SK-N-SH (cell line): ENCODE measurements at regions not wholly inside any gene's neighbourhood (a gene's known extent, or its start where the extent isn't known, plus 50 kb on each side); places are given as distances from the start of the nearest gene placed in this dataset.

Source experiments
- CTCF ChIA-PET: fragments of 300-600, 350-600 bp; formaldehyde crosslinking; extraction: SDS; loops from one replicate; lab custom pipeline; 2021; lab: Yijun Ruan, JAX
- POLR2A ChIA-PET: fragments of 350-600 bp; sonication (Branson Sonifier 250); formaldehyde crosslinking; extraction: SDS; loops from one replicate; lab custom pipeline; 2020; ENCODE audit warnings: antibody characterized with exemption, inconsistent platforms; lab: Yijun Ruan, JAX
- DNase-seq: peaks from one replicate; pipeline ENCODE4 v3.0.0; 2012
- H2AFZ ChIP-seq: fragments of 200-600 bp; sonication (generic); 2 replicates; pipeline ENCODE4 v1.8.1; 2016; ENCODE audit warnings: antibody characterized with exemption, mild to moderate bottlenecking, low read depth
- H3F3A ChIP-seq: fragments of 200-600 bp; sonication (generic); replicated peaks from 2 replicates; pipeline ENCODE3; 2016; ENCODE audit warnings: antibody characterized with exemption, mild to moderate bottlenecking; ENCODE audit not compliant: insufficient read depth
- H3K27ac ChIP-seq, 2 experiments: fragments of 200-500 bp in 1 of 2; fragments of 200-600 bp in 1 of 2; sonication (Bioruptor generic) in 1 of 2; sonication (generic), shearing (Covaris generic) in 1 of 2; 2 replicates each; pipeline versions ENCODE4 v1.5.1 to v1.6.1; 2014 to 2016; ENCODE audit warnings: low read depth in 2 of 2, inconsistent platforms in 1 of 2, low read length in 1 of 2, mild to moderate bottlenecking in 1 of 2, mixed read lengths in 1 of 2
- H3K27me3 ChIP-seq: fragments of 200-600 bp; sonication (generic), shearing (Covaris generic); 2 replicates; pipeline ENCODE4 v1.6.1; 2016; ENCODE audit warnings: mixed run types; ENCODE audit not compliant: insufficient read depth
- H3K36me3 ChIP-seq, 2 experiments: fragments of 200-500 bp in 1 of 2; fragments of 200-600 bp in 1 of 2; sonication (Bioruptor generic) in 1 of 2; sonication (generic) in 1 of 2; replicated peaks in 1 of 2; 2 replicates each; pipeline versions ENCODE3 to v1.5.1; 2014 to 2016; ENCODE audit warnings: low read length in 1 of 2, mild to moderate bottlenecking in 1 of 2; ENCODE audit not compliant: insufficient read depth in 2 of 2, control insufficient read depth in 1 of 2
- H3K4me1 ChIP-seq, 2 experiments: fragments of 200-500 bp in 1 of 2; fragments of 200-600 bp in 1 of 2; sonication (Bioruptor generic) in 1 of 2; sonication (generic), shearing (Covaris generic) in 1 of 2; 2 replicates each; pipeline versions ENCODE4 v1.5.1 to v1.6.1; 2014 to 2016; ENCODE audit warnings: low read depth in 1 of 2, low read length in 1 of 2, mixed run types in 1 of 2; ENCODE audit not compliant: insufficient read depth in 2 of 2, control insufficient read depth in 1 of 2
- H3K4me2 ChIP-seq: fragments of 200-600 bp; sonication (generic), shearing (Covaris generic); 2 replicates; pipeline ENCODE4 v1.6.1; 2017; ENCODE audit warnings: mixed run types
- H3K4me3 ChIP-seq, 2 experiments: fragments of 200-500 bp in 1 of 2; fragments of 200-600 bp in 1 of 2; sonication (Bioruptor generic) in 1 of 2; sonication (generic), shearing (Covaris generic) in 1 of 2; 2 replicates each; pipeline versions ENCODE4 v1.5.1 to v1.8.1; 2014 to 2016; ENCODE audit warnings: low read depth in 2 of 2, inconsistent platforms in 1 of 2, low read length in 1 of 2, mild to moderate bottlenecking in 1 of 2, mixed read lengths in 1 of 2, moderate library complexity in 1 of 2
- H3K79me2 ChIP-seq: fragments of 200-600 bp; sonication (generic); 2 replicates; pipeline ENCODE4 v1.8.1; 2017; ENCODE audit warnings: mild to moderate bottlenecking; ENCODE audit not compliant: insufficient read depth
- H3K9ac ChIP-seq: fragments of 200-600 bp; sonication (generic); 2 replicates; pipeline ENCODE4 v1.6.1; 2017; ENCODE audit warnings: mixed run types
- H3K9me2 ChIP-seq: fragments of 200-600 bp; sonication (generic); 2 replicates; pipeline ENCODE4 v1.6.1; 2017; ENCODE audit warnings: mixed run types
- H3K9me3 ChIP-seq: fragments of 200-600 bp; sonication (generic); 2 replicates; pipeline ENCODE4 v1.6.1; 2017; ENCODE audit warnings: mixed run types, mild to moderate bottlenecking, moderate library complexity
- H4K20me1 ChIP-seq: fragments of 200-600 bp; sonication (generic); 2 replicates; pipeline ENCODE4 v1.6.1; 2017; ENCODE audit warnings: mild to moderate bottlenecking, mixed run types; ENCODE audit not compliant: insufficient read depth
- CHD2 ChIP-seq: fragments of 150-350 bp; IDR thresholded peaks from 2 replicates; pipeline ENCODE4 v1.6.1; 2018; ENCODE audit warnings: low read length; ENCODE audit not compliant: partially characterized antibody
- ELF1 ChIP-seq: IDR thresholded peaks from 2 replicates; pipeline ENCODE4 v1.4.0; 2012
- EP300 ChIP-seq, 2 experiments: IDR thresholded peaks; 2 replicates each; pipeline versions ENCODE4 v1.4.0 to v1.6.1; 2012; ENCODE audit warnings: borderline replicate concordance in 1 of 2, low read depth in 1 of 2, low read length in 1 of 2
- EZH2phosphoT487 ChIP-seq: fragments of 200-600 bp; sonication (generic); IDR thresholded peaks from 2 replicates; pipeline ENCODE4 v1.6.1; 2017; ENCODE audit warnings: low read depth, mixed run types, mild to moderate bottlenecking, antibody characterized with exemption, moderate library complexity, borderline replicate concordance
- FOSL2 ChIP-seq: IDR thresholded peaks from 2 replicates; pipeline ENCODE4 v1.4.0; 2012; ENCODE audit warnings: low read depth, mild to moderate bottlenecking, moderate library complexity, borderline replicate concordance
- FOXJ3 ChIP-seq: sonication (generic); formaldehyde crosslinking; IDR thresholded peaks from 2 replicates; pipeline ENCODE4 v1.5.1; 2020; ENCODE audit warnings: mild to moderate bottlenecking, missing genetic modification reagents
- FOXM1 ChIP-seq: IDR thresholded peaks from 2 replicates; pipeline ENCODE4 v1.4.0; 2012; ENCODE audit warnings: low read depth, mild to moderate bottlenecking
- GATA2 ChIP-seq: sonication (generic); formaldehyde crosslinking; IDR thresholded peaks from 2 replicates; pipeline ENCODE4 v1.5.0; 2020; ENCODE audit warnings: mild to moderate bottlenecking, missing genetic modification reagents
- JUND ChIP-seq: IDR thresholded peaks from 2 replicates; pipeline ENCODE4 v1.4.0; 2012
- MEF2A ChIP-seq: IDR thresholded peaks from 2 replicates; pipeline ENCODE4 v1.4.0; 2012; ENCODE audit warnings: low read depth, borderline replicate concordance
- MXI1 ChIP-seq: IDR thresholded peaks from 2 replicates; pipeline ENCODE4 v1.6.1; 2012; ENCODE audit warnings: mild to moderate bottlenecking, low read depth, low read length, improper control_type of control experiment
- NFIC ChIP-seq: IDR thresholded peaks from 2 replicates; pipeline ENCODE4 v1.4.0; 2012; ENCODE audit warnings: borderline replicate concordance
- NRF1 ChIP-seq: IDR thresholded peaks from 2 replicates; pipeline ENCODE4 v1.6.1; 2012; ENCODE audit warnings: low read depth, mild to moderate bottlenecking, low read length
- RAD21 ChIP-seq: IDR thresholded peaks from 2 replicates; pipeline ENCODE4 v1.6.1; 2012; ENCODE audit warnings: mild to moderate bottlenecking, low read length
- RCOR1 ChIP-seq: fragments of 150-350 bp; IDR thresholded peaks from 2 replicates; pipeline ENCODE4 v1.6.1; 2017; ENCODE audit warnings: antibody characterized with exemption, low read length
- SMC3 ChIP-seq: IDR thresholded peaks from 2 replicates; pipeline ENCODE4 v1.6.1; 2012; ENCODE audit warnings: low read depth, low read length, improper control_type of control experiment
- TEAD4 ChIP-seq: IDR thresholded peaks from 2 replicates; pipeline ENCODE4 v1.4.0; 2012; ENCODE audit warnings: mild to moderate bottlenecking, borderline replicate concordance; ENCODE audit not compliant: insufficient read depth
- WGBS: methylation state at CpG from one replicate; pipeline ENCODE4 v1.1.6; 2017; ENCODE audit warnings: low lambda C conversion rate; 5-methylcytosine and 5-hydroxymethylcytosine counted together
- TF ChIP-seq, protein P1 (sequence below): fragments of 200-600 bp; sonication (generic); IDR thresholded peaks from 2 replicates; pipeline ENCODE4 v1.6.1; 2017; ENCODE audit warnings: antibody characterized with exemption, mild to moderate bottlenecking, moderate library complexity
- TF ChIP-seq, protein P2 (sequence below): IDR thresholded peaks from 2 replicates; pipeline ENCODE4 v1.4.0; 2012; ENCODE audit warnings: low read depth
- TF ChIP-seq, protein P3 (sequence below): IDR thresholded peaks from 2 replicates; pipeline ENCODE4; 2012

DNA sequence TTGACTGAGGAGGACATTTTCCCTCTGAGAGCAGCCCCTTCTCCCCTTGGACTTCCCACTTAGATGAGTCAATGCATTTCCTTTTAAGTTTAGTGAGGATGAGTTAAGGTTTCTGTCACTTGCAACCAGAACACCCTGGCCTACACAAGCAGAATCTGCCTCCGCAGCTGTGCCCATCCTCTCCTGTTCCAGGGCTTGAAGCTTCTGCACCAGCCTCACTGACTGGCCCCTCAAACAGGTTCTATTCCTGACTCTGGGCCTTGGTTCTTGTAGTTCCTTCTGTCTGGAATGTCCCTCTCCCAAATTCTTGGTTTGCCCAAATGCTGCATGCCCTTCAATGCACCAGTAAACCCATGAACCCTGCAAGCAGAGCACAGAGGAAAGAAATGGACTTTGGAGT is 394.4 kb downstream of the PTPRU start:
- H4K20me1 ChIP-seq: no peaks in the 10 kb centered on the region
- H3K79me2 ChIP-seq: no peaks in the 10 kb centered on the region
- H3K4me2 ChIP-seq: no peak overlapping the region
- ChIA-PET CTCF (no interaction called here), POLR2A (no interaction called here)
- H3F3A ChIP-seq: no peaks in the 10 kb centered on the region
- no peaks in the 10 kb centered on the region for H3K9me2 ChIP-seq
- H3K9me3 ChIP-seq: no peaks in the 10 kb centered on the region
- H3K27ac ChIP-seq: no peak overlapping the region
- WGBS: 75% methylated on average over 1 of the region's 1 CpG
- no peaks in the 10 kb centered on the region for H3K27me3 ChIP-seq
- H2AFZ ChIP-seq: no peak overlapping the region
- H3K4me1 ChIP-seq: peaks cover 0 to 28% of the 10 kb centered on the region in 2 experiments; a peak in 2 of 4 replicates
- DNase-seq: no peak
- TF ChIP-seq FOXM1 (no peak), NRF1 (no peak), RAD21 (no peak), CHD2 (no peak), EP300 (IDR thresholded peaks at IDR 0.05; ENCODE audit: borderline replicate concordance in 1 of 2, low read depth in 1 of 2, low read length in 1 of 2) (no peak), SMC3 (no peak), ELF1 (no peak), NFIC (no peak), TEAD4 (no peak), EZH2phosphoT487 (no peak), MXI1 (no peak), FOXJ3 (no peak), RCOR1 (no peak), JUND (no peak), FOSL2 (no peak), GATA2 (no peak), MEF2A (no peak)
- TF ChIP-seq, protein P1, sequence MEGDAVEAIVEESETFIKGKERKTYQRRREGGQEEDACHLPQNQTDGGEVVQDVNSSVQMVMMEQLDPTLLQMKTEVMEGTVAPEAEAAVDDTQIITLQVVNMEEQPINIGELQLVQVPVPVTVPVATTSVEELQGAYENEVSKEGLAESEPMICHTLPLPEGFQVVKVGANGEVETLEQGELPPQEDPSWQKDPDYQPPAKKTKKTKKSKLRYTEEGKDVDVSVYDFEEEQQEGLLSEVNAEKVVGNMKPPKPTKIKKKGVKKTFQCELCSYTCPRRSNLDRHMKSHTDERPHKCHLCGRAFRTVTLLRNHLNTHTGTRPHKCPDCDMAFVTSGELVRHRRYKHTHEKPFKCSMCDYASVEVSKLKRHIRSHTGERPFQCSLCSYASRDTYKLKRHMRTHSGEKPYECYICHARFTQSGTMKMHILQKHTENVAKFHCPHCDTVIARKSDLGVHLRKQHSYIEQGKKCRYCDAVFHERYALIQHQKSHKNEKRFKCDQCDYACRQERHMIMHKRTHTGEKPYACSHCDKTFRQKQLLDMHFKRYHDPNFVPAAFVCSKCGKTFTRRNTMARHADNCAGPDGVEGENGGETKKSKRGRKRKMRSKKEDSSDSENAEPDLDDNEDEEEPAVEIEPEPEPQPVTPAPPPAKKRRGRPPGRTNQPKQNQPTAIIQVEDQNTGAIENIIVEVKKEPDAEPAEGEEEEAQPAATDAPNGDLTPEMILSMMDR: no peak
- TF ChIP-seq, protein P2, sequence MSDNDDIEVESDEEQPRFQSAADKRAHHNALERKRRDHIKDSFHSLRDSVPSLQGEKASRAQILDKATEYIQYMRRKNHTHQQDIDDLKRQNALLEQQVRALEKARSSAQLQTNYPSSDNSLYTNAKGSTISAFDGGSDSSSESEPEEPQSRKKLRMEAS: no peak
- TF ChIP-seq, protein P3, sequence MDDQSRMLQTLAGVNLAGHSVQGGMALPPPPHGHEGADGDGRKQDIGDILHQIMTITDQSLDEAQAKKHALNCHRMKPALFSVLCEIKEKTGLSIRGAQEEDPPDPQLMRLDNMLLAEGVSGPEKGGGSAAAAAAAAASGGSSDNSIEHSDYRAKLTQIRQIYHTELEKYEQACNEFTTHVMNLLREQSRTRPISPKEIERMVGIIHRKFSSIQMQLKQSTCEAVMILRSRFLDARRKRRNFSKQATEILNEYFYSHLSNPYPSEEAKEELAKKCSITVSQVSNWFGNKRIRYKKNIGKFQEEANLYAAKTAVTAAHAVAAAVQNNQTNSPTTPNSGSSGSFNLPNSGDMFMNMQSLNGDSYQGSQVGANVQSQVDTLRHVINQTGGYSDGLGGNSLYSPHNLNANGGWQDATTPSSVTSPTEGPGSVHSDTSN: no peak
- H3K9ac ChIP-seq: no peak overlapping the region
- H3K4me3 ChIP-seq: no peak overlapping the region
- H3K36me3 ChIP-seq: no peaks in the 10 kb centered on the region
